NT2/D1 (cell line): ENCODE measurements at regions not wholly inside any gene's neighbourhood (a gene's known extent, or its start where the extent isn't known, plus 50 kb on each side); places are given as distances from the start of the nearest gene placed in this dataset.

Experiments
- DNase-seq: peaks from one replicate; pipeline ENCODE4 v3.0.0-alpha.2; 2011; ENCODE audit warnings: low read depth, low spot score
- H3K27me3 ChIP-seq: 2 replicates; pipeline ENCODE4 v1.6.0; 2011; ENCODE audit warnings: mild to moderate bottlenecking; ENCODE audit not compliant: insufficient read length, insufficient read depth
- H3K36me3 ChIP-seq: 2 replicates; pipeline ENCODE4 v1.6.1; 2011; ENCODE audit warnings: mild to moderate bottlenecking, low read length, mixed read lengths; ENCODE audit not compliant: insufficient read depth, insufficient read length
- H3K4me1 ChIP-seq: 2 replicates; pipeline ENCODE4 v1.5.1; 2011; ENCODE audit not compliant: insufficient read depth, insufficient read length
- H3K4me3 ChIP-seq: 2 replicates; pipeline ENCODE4 v1.5.1; 2011; ENCODE audit warnings: low read depth; ENCODE audit not compliant: insufficient read length
- H3K9ac ChIP-seq: 2 replicates; pipeline ENCODE4 v1.6.0; 2011; ENCODE audit warnings: low read depth; ENCODE audit not compliant: insufficient read length
- H3K9me3 ChIP-seq: 2 replicates; pipeline ENCODE4 v1.5.1; 2011; ENCODE audit warnings: mild to moderate bottlenecking, low read length; ENCODE audit not compliant: insufficient read depth
- SUZ12 ChIP-seq: IDR thresholded peaks from 2 replicates; pipeline ENCODE4 v1.6.1; 2011; ENCODE audit not compliant: insufficient read length, insufficient read depth; ENCODE audit errors: extremely low read depth
- YY1 ChIP-seq: IDR thresholded peaks from 2 replicates; pipeline ENCODE4 v1.6.1; 2011; ENCODE audit not compliant: insufficient read length, insufficient read depth
- ZNF274 ChIP-seq: IDR thresholded peaks from 2 replicates; pipeline ENCODE4 v1.6.1; 2011; ENCODE audit warnings: mild to moderate bottlenecking, low read depth, low read length

DNA sequence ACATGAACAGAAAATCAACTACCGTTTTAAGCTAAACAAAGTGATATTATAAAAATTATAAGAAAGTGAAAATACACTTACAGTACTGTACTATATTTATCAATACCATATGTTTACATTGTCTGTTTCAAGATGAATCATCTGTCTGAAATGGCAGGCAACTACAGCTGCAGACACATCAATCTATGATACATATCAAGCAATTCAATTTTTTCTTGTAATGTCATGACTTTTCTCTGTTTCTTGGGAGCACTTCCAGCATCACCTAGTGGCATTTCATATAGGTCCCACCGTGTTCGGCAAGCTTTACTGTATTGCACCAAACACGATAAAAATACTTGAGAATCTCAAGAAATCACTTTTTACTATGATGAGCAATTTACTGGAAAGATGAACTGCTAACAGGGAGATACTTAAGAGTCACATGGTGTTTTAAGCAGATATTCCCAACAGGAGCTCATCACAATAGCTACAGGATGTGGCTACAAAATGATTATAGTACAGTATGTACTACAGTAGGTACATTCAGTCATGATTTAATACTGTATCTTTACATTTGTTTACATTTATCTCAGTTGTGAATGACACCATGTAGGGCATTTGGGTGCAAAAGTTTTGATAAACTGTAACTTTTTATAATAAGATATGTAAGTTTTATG, 207.4 kb downstream of the ADAM29 start:
- no peaks in the 10 kb centered on the region for H3K27me3 ChIP-seq
- no peak for DNase-seq
- H3K4me3 ChIP-seq = no peak overlapping the region
- no peaks in the 10 kb centered on the region for H3K36me3 ChIP-seq
- no peak overlapping the region for H3K9ac ChIP-seq
- H3K9me3 ChIP-seq = 0 out of 2 replicates have a peak, but pooled peaks cover under 1% of the 10 kb centered on the region
- H3K4me1 ChIP-seq = no peaks in the 10 kb centered on the region
- TF ChIP-seq YY1 = no peak

DNA sequence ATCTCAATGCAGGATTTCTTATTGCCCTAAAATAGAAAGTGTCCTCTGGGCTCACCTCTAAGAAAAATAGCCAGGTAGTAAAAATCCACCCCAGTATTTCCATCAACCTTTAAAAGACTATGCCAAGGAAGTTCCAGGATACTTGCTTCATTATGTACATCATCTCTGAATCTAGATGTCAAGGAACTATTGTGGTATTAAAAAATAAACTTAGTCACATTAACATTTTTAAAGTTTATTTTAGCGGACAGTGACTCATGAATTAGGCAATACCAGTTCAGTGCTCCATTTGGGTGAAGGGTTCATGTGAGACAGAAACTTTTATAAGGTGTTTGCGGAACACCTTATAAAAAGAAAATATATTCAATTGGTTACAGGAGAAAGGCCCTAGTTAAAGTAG, 209.2 kb downstream of the ADAM29 start:
- H3K4me1 ChIP-seq = no peaks in the 10 kb centered on the region
- H3K9ac ChIP-seq = no peak overlapping the region
- no peaks in the 10 kb centered on the region for H3K36me3 ChIP-seq
- DNase-seq = no peak
- no peak overlapping the region for H3K4me3 ChIP-seq
- TF ChIP-seq ZNF274 (no peak), SUZ12 (no peak), YY1 (no peak)
- H3K27me3 ChIP-seq = no peaks in the 10 kb centered on the region
- H3K9me3 ChIP-seq = no peaks in the 10 kb centered on the region

DNA sequence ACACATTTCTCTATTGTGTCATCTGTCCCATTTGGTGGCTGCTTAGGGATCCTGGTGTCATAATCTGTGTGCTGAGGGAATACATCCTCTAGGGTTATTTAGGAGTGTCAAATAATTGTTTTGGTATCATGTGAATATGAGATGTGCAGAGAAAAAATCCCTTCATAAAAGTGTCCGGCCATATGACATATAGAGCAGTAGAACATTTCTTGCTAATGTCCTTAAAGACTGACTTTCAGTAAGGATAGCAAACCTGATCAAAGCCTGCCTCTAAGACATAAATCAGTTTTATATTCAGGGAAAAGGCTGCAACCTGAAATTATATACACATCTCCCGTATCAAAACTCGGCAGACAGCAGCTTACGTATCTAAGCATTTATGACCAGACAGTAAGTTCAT, 211.6 kb downstream of the ADAM29 start:
- Histone ChIP-seq H3K36me3 (no peaks in the 10 kb centered on the region), H3K9me3 (no peaks in the 10 kb centered on the region), H3K9ac (no peak overlapping the region), H3K4me3 (no peak overlapping the region), H3K27me3 (no peaks in the 10 kb centered on the region), H3K4me1 (no peaks in the 10 kb centered on the region)
- DNase-seq = no peak
- no peak for TF ChIP-seq SUZ12
- no peak for TF ChIP-seq YY1
- TF ChIP-seq ZNF274 = no peak

DNA sequence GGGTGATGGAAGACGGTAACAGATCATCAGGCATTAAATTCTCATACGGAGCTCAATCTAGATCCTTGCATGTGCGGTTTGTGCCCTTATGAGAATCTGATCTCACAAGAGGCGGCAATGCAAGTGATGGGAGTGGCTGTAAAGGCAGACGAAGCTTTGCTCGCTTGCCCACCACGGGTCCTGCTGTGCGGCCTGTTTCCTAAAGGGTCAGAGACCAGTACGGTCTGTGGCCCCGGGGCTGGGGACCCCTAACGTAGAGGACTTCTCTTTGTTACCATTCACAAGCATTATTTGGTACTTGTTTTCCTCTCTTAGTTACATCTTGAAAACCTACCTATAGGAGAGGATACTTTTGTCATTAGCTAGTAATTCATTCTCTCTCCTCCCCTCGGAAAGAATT, 221.0 kb downstream of the ADAM29 start:
- Histone ChIP-seq H3K36me3 (no peaks in the 10 kb centered on the region), H3K9ac (no peak overlapping the region), H3K4me3 (no peak overlapping the region), H3K9me3 (no peaks in the 10 kb centered on the region), H3K4me1 (no peaks in the 10 kb centered on the region), H3K27me3 (no peaks in the 10 kb centered on the region)
- no peak for DNase-seq
- TF ChIP-seq YY1 (no peak), SUZ12 (no peak), ZNF274 (no peak)

DNA sequence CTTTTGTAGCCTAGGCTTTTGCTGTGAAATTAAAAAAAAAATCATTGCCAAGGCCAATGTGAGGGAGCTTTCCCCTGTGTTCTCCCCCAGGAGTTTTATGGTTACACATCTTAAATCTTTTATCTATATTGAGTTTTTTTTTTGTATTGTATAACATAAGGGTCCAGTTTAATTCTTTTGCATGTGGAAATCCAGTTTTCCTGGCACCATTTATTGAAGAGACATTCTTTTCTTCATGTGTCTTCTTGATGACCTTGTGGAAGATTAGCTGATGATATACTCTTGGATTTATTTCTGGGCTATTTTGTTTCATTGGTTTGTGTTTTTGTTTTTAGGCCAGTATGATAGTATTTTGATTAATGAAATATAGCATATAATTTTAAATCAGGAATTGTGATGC, 225.0 kb downstream of the ADAM29 start:
- no peaks in the 10 kb centered on the region for H3K27me3 ChIP-seq
- no peaks in the 10 kb centered on the region for H3K4me1 ChIP-seq
- no peak overlapping the region for H3K9ac ChIP-seq
- no peaks in the 10 kb centered on the region for H3K9me3 ChIP-seq
- H3K4me3 ChIP-seq = no peak overlapping the region
- DNase-seq = no peak
- TF ChIP-seq YY1 (no peak), ZNF274 (no peak), SUZ12 (no peak)
- no peaks in the 10 kb centered on the region for H3K36me3 ChIP-seq

DNA sequence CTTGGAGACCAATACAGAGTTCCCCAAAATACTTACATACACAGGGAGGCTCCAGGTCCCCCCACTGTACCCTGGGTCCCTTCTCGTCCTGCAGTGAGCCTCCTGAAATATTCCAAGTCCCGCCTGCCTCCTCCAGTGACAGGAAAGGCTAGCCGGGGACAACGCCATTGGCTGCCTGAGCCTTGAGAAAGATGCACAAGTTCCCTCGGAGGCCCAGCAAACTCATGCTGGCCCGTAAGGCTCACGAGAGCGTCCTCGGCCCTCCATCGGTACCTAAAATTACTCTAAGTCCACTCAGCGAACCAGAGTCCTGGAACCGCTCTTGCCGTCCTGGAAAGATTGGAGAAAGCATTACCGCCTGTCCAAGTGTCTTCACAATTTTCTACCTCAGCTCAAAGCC, 228.6 kb downstream of the ADAM29 start:
- no peak overlapping the region for H3K9ac ChIP-seq
- TF ChIP-seq ZNF274 (no peak), SUZ12 (no peak), YY1 (no peak)
- H3K36me3 ChIP-seq = no peaks in the 10 kb centered on the region
- H3K27me3 ChIP-seq = no peaks in the 10 kb centered on the region
- no peaks in the 10 kb centered on the region for H3K4me1 ChIP-seq
- H3K4me3 ChIP-seq = no peak overlapping the region
- no peaks in the 10 kb centered on the region for H3K9me3 ChIP-seq
- no peak for DNase-seq

DNA sequence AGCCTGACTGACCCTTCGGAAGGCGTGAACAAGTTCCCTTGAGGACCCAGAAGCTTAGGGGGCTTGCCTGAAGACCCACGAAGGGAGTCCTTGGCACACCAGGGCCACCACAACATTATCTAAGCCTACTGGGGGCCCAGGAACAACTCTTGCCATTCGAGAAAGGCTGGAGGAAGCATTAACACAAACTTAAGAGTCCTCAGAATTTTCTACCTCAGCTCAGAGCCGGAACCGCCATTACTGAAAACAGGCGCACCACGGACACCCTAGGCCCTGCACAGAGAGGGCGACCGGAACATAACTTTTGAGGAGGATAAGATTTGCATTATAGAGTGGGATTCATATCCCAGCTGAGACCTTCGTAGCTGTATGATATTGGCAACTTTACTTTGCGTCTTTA, 229.1 kb downstream of the ADAM29 start:
- H3K27me3 ChIP-seq = no peaks in the 10 kb centered on the region
- no peaks in the 10 kb centered on the region for H3K4me1 ChIP-seq
- no peaks in the 10 kb centered on the region for H3K9me3 ChIP-seq
- no peak for DNase-seq
- no peaks in the 10 kb centered on the region for H3K36me3 ChIP-seq
- H3K4me3 ChIP-seq = no peak overlapping the region
- TF ChIP-seq YY1 (no peak), SUZ12 (no peak), ZNF274 (no peak)
- H3K9ac ChIP-seq = no peak overlapping the region
